ENCODE measurements at regions not wholly inside any gene's neighbourhood (a gene's known extent, or its start where the extent isn't known, plus 50 kb on each side); places are given as distances from the start of the nearest gene placed in this dataset.

GRCh38 chr16:55179852-55180585, 144.0 kb upstream of the IRX6 start:
- no peaks in the 10 kb centered on the region for H3K9me2 ChIP-seq (replicated peaks; ENCODE audit: control insufficient read depth, low read length)
- no peaks in the 10 kb centered on the region for H3K9me3 ChIP-seq (ENCODE audit: control insufficient read depth, insufficient read depth, low read length)
- H4K20me1 ChIP-seq (ENCODE audit: control insufficient read depth, insufficient read depth, low read depth, low read length) = no peaks in the 10 kb centered on the region
- no peak overlapping the region for H3K4me3 ChIP-seq (ENCODE audit: low read length)
- no peaks in the 10 kb centered on the region for H3F3A ChIP-seq (ENCODE audit: control insufficient read depth, insufficient read depth)
- no peaks in the 10 kb centered on the region for H3K36me3 ChIP-seq (ENCODE audit: control insufficient read depth, low read length)
- H3K4me1 ChIP-seq (ENCODE audit: control insufficient read depth, low read length) = no peaks in the 10 kb centered on the region
- H3K4me2 ChIP-seq (ENCODE audit: low read length) = no peak overlapping the region
- H3K79me2 ChIP-seq (ENCODE audit: control insufficient read depth, low read length) = no peaks in the 10 kb centered on the region
- no peak overlapping the region for H3K27ac ChIP-seq (ENCODE audit: low read depth, low read length)
- TF ChIP-seq CTCF (IDR thresholded peaks at IDR 0.05; ENCODE audit: low read depth, low read length, poor library complexity, severe bottlenecking) (no peak), EZH2phosphoT487 (IDR thresholded peaks at IDR 0.05; ENCODE audit: borderline replicate concordance, low read length) (no peak)
- no peaks in the 10 kb centered on the region for H3K27me3 ChIP-seq (ENCODE audit: control insufficient read depth, low read length)

GRCh38 chr16:55184052-55184451, 140.0 kb upstream of the IRX6 start:
- Histone ChIP-seq H3K4me3 (ENCODE audit: low read length) (no peak overlapping the region), H3K9me2 (replicated peaks; ENCODE audit: control insufficient read depth, low read length) (no peaks in the 10 kb centered on the region), H3K36me3 (ENCODE audit: control insufficient read depth, low read length) (no peaks in the 10 kb centered on the region), H3K4me1 (ENCODE audit: control insufficient read depth, low read length) (no peaks in the 10 kb centered on the region), H3K4me2 (ENCODE audit: low read length) (no peak overlapping the region), H3K9me3 (ENCODE audit: control insufficient read depth, insufficient read depth, low read length) (no peaks in the 10 kb centered on the region), H3K27ac (ENCODE audit: low read depth, low read length) (no peak overlapping the region), H3F3A (ENCODE audit: control insufficient read depth, insufficient read depth) (no peaks in the 10 kb centered on the region), H4K20me1 (ENCODE audit: control insufficient read depth, insufficient read depth, low read depth, low read length) (no peaks in the 10 kb centered on the region), H3K27me3 (ENCODE audit: control insufficient read depth, low read length) (no peaks in the 10 kb centered on the region), H3K79me2 (ENCODE audit: control insufficient read depth, low read length) (no peaks in the 10 kb centered on the region)
- TF ChIP-seq EZH2phosphoT487 (IDR thresholded peaks at IDR 0.05; ENCODE audit: borderline replicate concordance, low read length) = no peak
- no peak for TF ChIP-seq CTCF (IDR thresholded peaks at IDR 0.05; ENCODE audit: low read depth, low read length, poor library complexity, severe bottlenecking)

GRCh38 chr16:55184619-55185018, 139.4 kb upstream of the IRX6 start:
- H3K36me3 ChIP-seq (ENCODE audit: control insufficient read depth, low read length) = no peaks in the 10 kb centered on the region
- H3K4me3 ChIP-seq (ENCODE audit: low read length) = no peak overlapping the region
- no peak for TF ChIP-seq EZH2phosphoT487 (IDR thresholded peaks at IDR 0.05; ENCODE audit: borderline replicate concordance, low read length)
- no peak for TF ChIP-seq CTCF (IDR thresholded peaks at IDR 0.05; ENCODE audit: low read depth, low read length, poor library complexity, severe bottlenecking)
- no peaks in the 10 kb centered on the region for H3F3A ChIP-seq (ENCODE audit: control insufficient read depth, insufficient read depth)
- no peak overlapping the region for H3K27ac ChIP-seq (ENCODE audit: low read depth, low read length)
- no peaks in the 10 kb centered on the region for H3K9me2 ChIP-seq (replicated peaks; ENCODE audit: control insufficient read depth, low read length)
- no peaks in the 10 kb centered on the region for H3K27me3 ChIP-seq (ENCODE audit: control insufficient read depth, low read length)
- H4K20me1 ChIP-seq (ENCODE audit: control insufficient read depth, insufficient read depth, low read depth, low read length) = no peaks in the 10 kb centered on the region
- H3K79me2 ChIP-seq (ENCODE audit: control insufficient read depth, low read length) = no peaks in the 10 kb centered on the region
- no peak overlapping the region for H3K4me2 ChIP-seq (ENCODE audit: low read length)
- H3K4me1 ChIP-seq (ENCODE audit: control insufficient read depth, low read length) = no peaks in the 10 kb centered on the region
- H3K9me3 ChIP-seq (ENCODE audit: control insufficient read depth, insufficient read depth, low read length) = no peaks in the 10 kb centered on the region

Data from DOHH2 (cell line).